ENCODE measurements at regions not wholly inside any gene's neighbourhood (a gene's known extent, or its start where the extent isn't known, plus 50 kb on each side); places are given as distances from the start of the nearest gene placed in this dataset.

- no peaks in the 10 kb centered on the region for H4K20me1 ChIP-seq (ENCODE audit: insufficient read depth, low read length)
- H3K36me3 ChIP-seq (ENCODE audit: insufficient read depth, low read length): no peaks in the 10 kb centered on the region
- H3K27ac ChIP-seq (ENCODE audit: low read depth, low read length, poor library complexity, severe bottlenecking): no peak overlapping the region
- H3F3A ChIP-seq (ENCODE audit: insufficient read depth, low read length): no peaks in the 10 kb centered on the region
- peaks cover 5% of the 10 kb centered on the region; the same call in 1 of the 2 replicates for H3K27me3 ChIP-seq (ENCODE audit: insufficient read depth, low read length)
- H3K4me3 ChIP-seq (ENCODE audit: low read depth, low read length, poor library complexity, severe bottlenecking): no peak overlapping the region
- no peaks in the 10 kb centered on the region for H3K4me1 ChIP-seq (ENCODE audit: insufficient read depth, low read length, severe bottlenecking)
- no peak overlapping the region for H2AFZ ChIP-seq (ENCODE audit: low read length)
- H3K4me2 ChIP-seq (ENCODE audit: low read length): no peak overlapping the region
- no peak overlapping the region for H3K9ac ChIP-seq (ENCODE audit: low read length)
- no peaks in the 10 kb centered on the region for H3K9me2 ChIP-seq (ENCODE audit: low read depth, low read length)
- H3K9me3 ChIP-seq (ENCODE audit: low read length): no peaks in the 10 kb centered on the region
- H3K79me2 ChIP-seq (ENCODE audit: insufficient read depth, low read length): no peaks in the 10 kb centered on the region
- TF ChIP-seq EZH2 (IDR thresholded peaks at IDR 0.05; ENCODE audit: borderline replicate concordance, low read length): no peak
- TF ChIP-seq CTCF (IDR thresholded peaks at IDR 0.05; ENCODE audit: low read length): no peak
Measured at GRCh38 chr12:125262851-125263250, 197.6 kb downstream of the AACS start.

- Histone ChIP-seq H3K27me3 (ENCODE audit: insufficient read depth, low read length) (peaks cover 5% of the 10 kb centered on the region; the same call in 1 of the 2 replicates), H3K79me2 (ENCODE audit: insufficient read depth, low read length) (no peaks in the 10 kb centered on the region), H4K20me1 (ENCODE audit: insufficient read depth, low read length) (no peaks in the 10 kb centered on the region)
Measured at GRCh38 chr12:125263385-125263784, 198.2 kb downstream of the AACS start.

GRCh38 chr12:125267114-125267513, 201.9 kb downstream of the AACS start:
- no peaks in the 10 kb centered on the region for H3K4me1 ChIP-seq (ENCODE audit: insufficient read depth, low read length, severe bottlenecking)
- no peaks in the 10 kb centered on the region for H3F3A ChIP-seq (ENCODE audit: insufficient read depth, low read length)
- no peak overlapping the region for H2AFZ ChIP-seq (ENCODE audit: low read length)
- H3K27me3 ChIP-seq (ENCODE audit: insufficient read depth, low read length): peaks cover 5% of the 10 kb centered on the region; the same call in 1 of the 2 replicates
- TF ChIP-seq EZH2 (IDR thresholded peaks at IDR 0.05; ENCODE audit: borderline replicate concordance, low read length): no peak
- no peak for TF ChIP-seq CTCF (IDR thresholded peaks at IDR 0.05; ENCODE audit: low read length)
- no peaks in the 10 kb centered on the region for H3K9me3 ChIP-seq (ENCODE audit: low read length)
- H3K9ac ChIP-seq (ENCODE audit: low read length): no peak overlapping the region
- no peaks in the 10 kb centered on the region for H3K79me2 ChIP-seq (ENCODE audit: insufficient read depth, low read length)
- no peak overlapping the region for H3K4me2 ChIP-seq (ENCODE audit: low read length)
- H3K36me3 ChIP-seq (ENCODE audit: insufficient read depth, low read length): no peaks in the 10 kb centered on the region
- H3K4me3 ChIP-seq (ENCODE audit: low read depth, low read length, poor library complexity, severe bottlenecking): no peak overlapping the region
- no peaks in the 10 kb centered on the region for H3K9me2 ChIP-seq (ENCODE audit: low read depth, low read length)
- no peaks in the 10 kb centered on the region for H4K20me1 ChIP-seq (ENCODE audit: insufficient read depth, low read length)
- no peak overlapping the region for H3K27ac ChIP-seq (ENCODE audit: low read depth, low read length, poor library complexity, severe bottlenecking)

More at GRCh38 chr12:125263385-125263784, 198.2 kb downstream of the AACS start:
- Histone ChIP-seq H3K9ac (ENCODE audit: low read length) (no peak overlapping the region), H3K27ac (ENCODE audit: low read depth, low read length, poor library complexity, severe bottlenecking) (no peak overlapping the region), H3K4me2 (ENCODE audit: low read length) (no peak overlapping the region), H3F3A (ENCODE audit: insufficient read depth, low read length) (no peaks in the 10 kb centered on the region), H3K9me2 (ENCODE audit: low read depth, low read length) (no peaks in the 10 kb centered on the region), H3K9me3 (ENCODE audit: low read length) (no peaks in the 10 kb centered on the region), H3K4me1 (ENCODE audit: insufficient read depth, low read length, severe bottlenecking) (no peaks in the 10 kb centered on the region), H3K4me3 (ENCODE audit: low read depth, low read length, poor library complexity, severe bottlenecking) (no peak overlapping the region), H2AFZ (ENCODE audit: low read length) (no peak overlapping the region), H3K36me3 (ENCODE audit: insufficient read depth, low read length) (no peaks in the 10 kb centered on the region)
- no peak for TF ChIP-seq EZH2 (IDR thresholded peaks at IDR 0.05; ENCODE audit: borderline replicate concordance, low read length)
- no peak for TF ChIP-seq CTCF (IDR thresholded peaks at IDR 0.05; ENCODE audit: low read length)
